ELF-1 (cell line): ENCODE measurements at regions not wholly inside any gene's neighbourhood (a gene's known extent, or its start where the extent isn't known, plus 50 kb on each side); places are given as distances from the start of the nearest gene placed in this dataset.
"Not testable (repeated sequence)": the region's sequence is repeated elsewhere in the genome, so short reads cannot be mapped to it uniquely, and the experiment has no call there.

Experiments
- DNase-seq: peaks from one replicate; pipeline ENCODE4 v3.0.0-alpha.2; 2016; ENCODE audit warnings: low read depth, low spot score

DNA sequence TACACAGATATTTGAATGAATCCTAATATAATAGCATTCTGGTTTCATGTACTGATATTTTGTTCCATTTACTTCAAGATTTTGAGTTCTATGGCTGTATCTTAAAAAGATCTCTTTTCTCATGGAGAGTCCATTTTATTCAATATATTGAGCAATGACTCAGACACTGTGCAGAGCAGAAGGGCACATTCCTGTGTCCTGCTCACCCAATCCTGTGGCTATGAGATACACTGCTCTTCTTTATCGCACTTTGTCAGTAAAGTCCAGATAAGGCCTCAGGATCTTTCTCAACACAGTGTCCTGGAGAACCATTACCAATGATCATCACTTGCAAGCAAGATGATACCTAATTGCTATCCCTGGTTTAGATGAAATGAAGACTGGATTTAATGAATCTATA, 155.0 kb downstream of the CYSLTR2 start:
- no peak for DNase-seq

DNA sequence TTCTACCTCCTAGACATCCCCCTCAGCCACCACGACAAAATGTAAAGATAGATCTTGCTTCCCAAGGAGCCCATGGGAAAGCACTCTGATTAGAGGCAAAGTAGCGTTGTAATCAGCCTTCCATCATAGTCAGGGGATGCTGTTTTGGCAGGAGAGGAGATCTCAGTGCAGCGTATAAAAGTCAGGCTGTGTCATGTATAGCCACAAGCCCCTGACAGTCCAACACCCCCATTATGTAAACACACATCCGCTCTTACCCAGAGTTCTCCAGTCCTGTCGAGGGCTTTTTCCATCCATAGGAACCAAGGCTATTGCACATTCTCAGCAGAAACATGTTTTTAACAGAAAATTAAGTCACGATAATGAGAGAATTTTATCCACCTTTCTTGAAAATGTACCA, 156.3 kb downstream of the CYSLTR2 start:
- no peak for DNase-seq

DNA sequence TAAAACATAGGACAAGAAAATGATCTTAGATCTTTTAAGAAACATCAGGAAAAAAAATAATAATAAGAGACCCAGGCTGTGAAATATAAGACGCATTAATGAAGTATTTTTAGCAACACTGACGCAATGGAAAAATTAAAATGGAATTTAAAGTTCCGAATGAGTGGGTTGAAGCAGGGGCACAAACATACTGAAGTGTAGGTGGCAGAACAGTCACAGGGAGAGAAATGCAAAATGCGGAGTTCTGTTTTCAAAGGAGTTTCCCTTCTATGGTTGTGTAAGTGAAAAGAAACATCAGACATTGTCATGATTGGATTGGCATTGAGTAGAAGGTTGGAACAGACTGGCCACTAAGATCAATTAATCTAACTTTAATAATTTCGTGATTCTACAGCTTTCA, 159.8 kb downstream of the CYSLTR2 start:
- no peak for DNase-seq

DNA sequence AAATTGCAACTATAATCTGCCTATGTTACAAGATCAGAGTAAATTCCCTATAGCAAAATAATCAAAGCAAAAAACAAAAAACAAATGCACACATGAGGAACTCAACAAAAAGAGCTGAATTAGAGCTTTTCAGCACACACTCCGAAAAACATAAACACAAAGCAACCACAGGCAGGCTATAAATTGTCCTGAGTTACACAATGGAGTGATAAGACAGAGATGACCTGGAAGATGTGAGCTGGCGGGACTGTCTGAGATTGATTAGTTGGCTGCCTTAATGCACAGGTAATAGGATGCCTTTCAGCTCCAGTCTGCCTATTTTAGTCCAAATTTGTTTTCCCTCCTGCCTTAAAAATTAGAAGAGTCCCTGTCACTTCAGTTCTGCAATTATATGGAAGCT, 159.0 kb upstream of the FNDC3A start:
- DNase-seq, result no peak

DNA sequence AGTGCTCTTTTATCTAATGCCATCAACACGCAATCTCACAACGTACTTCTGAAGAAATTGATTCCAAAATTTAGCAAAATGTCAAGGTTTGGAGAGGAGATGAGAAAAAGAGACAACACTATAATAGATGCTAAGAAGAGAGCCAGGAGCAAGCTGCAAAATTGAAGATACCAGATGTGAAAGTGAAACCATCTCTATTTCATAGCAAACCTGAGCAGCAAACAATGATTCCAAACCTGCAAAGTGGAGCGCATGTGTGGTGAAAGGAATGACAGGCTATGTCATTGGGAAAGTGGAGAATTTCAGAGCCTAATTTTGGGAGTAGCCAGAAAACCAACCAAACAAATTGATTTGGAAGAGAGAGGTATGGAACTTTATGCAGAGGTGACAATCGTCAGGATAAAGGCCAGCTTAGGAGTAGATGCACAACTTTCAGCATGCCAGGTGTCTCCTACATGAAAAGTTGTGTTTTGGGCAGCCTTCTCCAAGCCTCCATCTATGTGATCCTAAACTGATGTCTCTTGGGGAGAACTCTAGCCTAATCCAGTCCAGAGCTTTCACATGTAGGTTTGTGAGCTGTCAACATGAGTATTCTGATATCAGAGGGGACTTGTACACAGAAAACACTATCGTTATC, 158.4 kb upstream of the FNDC3A start:
- no peak for DNase-seq

DNA sequence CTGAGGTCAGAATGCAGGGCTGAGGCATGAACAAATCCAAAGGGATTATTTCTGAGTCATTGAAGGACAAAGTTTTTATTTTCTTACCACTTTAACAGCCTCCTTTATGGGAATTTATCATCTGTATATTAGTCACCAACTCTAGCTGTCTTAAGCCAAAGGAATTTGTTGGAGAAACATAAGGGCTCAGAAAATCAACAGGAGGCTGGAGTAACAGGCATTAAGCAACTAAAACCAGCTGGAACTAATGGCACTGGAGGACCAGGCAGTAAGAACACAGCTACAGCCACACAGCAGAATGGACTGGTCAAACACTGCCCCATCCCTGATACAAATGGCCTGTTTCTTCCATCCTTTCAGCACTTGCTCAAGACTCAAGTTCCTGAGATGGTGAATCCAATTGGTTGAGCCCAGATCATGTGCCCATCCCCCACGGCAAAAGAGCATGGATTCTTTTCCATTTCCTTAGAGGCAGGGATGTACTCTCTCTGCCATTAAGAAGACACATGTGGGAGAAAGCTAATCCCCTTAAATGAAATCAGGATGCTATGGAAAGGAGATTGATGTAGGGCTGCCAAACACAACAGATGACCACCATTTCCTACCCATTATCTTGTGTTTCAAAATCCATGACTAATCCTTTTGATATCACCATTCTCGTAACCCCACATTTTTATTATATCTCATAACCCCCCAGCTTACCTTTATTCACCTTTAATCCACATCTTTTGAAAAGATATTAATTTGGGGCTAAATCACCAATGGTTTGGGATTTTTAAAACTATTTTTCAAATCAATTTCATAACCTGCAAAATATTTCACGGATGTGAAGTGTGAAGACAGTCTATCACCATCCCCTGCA, 157.0 kb upstream of the FNDC3A start:
- DNase-seq, result peak; percentile 27

DNA sequence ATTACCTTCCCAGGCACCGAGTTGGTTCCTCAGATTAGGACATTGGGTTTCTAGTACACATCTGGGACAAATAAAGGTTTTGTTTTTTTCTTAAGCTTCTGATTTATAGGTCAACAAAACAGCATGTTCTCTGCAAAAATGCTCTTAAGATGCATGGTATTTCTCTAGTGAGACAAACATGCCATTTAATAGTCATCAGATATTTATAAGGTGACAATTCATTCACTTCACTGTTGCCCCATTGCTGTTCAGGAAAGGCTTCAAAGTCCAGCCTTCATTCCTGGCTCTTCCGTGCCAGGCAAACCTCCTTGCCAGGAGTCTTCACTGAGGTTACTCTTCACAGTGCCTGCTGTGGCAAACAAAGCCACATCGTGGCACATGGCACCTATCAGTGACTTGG, 156.3 kb upstream of the FNDC3A start:
- no peak for DNase-seq

DNA sequence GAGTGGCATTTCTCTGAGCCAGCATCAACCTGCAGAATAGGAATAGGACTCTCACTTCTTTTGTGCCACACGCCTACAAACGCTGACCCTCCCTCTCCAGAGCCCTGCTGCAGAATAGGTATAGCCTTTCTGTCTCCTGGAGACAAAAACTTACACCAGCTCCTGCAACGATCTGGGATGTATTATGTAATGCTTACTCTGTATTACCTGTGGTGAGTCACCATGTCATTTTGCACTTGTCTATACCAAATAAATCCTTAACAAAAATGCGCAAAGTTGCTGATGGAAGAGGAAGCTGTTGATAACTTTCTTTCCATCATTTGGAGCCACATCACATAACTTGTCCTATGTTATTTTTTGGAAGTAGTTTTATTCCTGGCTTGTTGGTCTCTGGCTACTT, 155.8 kb upstream of the FNDC3A start:
- no peak for DNase-seq

DNA sequence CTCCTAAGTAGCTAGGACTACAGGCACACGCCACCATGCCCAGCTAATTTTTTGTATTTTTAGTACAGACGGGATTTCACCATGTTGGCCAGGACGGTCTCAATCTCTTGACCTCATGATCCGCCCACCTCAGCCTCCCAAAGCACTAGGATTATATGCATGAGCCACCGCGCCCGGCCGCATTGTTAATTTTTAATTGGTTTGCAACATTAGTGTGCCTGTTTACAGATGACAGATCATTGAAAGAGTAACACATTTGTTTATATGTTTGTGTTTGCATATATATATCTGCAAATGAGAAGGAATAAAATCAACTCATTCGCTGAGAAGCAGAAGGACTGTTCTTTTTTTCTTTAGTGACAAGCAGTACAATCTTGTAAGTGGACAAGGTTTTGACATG, 152.2 kb upstream of the FNDC3A start:
- DNase-seq, result not testable (repeated sequence)

DNA sequence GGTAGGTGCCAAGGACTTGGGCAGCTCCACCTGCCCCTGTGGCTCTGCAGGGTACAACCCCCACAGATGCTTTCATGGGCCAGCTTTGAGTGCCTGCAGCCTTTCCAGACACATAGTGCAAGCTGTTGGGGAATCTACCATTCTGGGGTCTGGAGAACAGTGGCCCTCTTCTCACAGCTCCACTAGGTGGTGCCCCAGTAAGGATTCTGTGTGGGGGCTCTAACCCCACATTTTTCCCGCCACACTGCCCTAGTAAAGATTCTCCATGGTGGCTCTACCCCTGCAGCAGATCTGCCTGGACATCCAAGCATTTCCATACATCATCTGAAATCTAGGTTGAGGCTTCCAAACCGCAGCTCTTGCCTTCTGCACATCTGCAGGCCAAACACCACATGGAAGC, 149.7 kb upstream of the FNDC3A start:
- DNase-seq, result no peak

DNA sequence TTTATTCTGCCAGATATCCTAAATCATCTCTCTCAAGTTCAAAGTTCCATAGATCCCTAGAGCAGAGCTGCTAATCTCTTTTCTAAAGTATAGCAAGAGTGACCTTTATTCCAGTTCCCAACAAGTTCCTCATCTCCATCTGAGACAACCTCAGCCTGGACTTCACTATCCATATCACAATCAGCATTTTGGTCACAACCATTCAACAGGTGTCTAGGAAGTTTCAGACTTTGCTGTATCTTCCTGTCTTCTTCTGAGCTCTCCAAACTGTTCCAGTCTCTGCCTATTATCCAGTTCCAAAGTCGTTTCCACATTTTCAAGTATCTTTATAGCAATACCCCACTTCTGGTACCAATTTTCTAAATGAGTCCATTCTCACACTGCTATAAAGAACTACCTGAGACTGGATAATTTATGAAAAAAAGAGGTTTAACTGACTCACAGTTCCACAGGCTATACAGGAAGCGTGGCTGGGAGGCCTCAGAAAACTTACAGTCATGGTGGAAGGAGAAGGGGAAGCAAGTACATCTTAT, 148.7 kb upstream of the FNDC3A start:
- not testable (repeated sequence) for DNase-seq

DNA sequence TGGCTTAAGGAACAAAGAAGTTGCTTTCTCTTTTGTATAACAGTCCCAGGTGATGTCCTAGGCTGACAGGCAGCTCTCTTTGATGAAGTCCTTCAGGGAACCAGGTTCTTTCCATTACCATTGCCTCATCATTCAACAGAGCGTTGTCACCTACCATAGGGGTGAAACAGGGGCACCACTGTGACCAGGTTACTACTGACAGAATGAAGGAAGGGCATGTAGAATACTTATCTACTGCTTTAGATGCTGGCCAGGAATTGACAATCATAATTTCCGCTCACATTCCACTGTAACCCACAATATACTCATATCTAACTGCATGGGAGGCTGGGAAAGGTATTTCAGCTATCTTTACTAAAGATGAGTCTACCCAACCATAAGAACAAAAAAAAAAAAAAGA, 148.0 kb upstream of the FNDC3A start:
- DNase-seq, result no peak

DNA sequence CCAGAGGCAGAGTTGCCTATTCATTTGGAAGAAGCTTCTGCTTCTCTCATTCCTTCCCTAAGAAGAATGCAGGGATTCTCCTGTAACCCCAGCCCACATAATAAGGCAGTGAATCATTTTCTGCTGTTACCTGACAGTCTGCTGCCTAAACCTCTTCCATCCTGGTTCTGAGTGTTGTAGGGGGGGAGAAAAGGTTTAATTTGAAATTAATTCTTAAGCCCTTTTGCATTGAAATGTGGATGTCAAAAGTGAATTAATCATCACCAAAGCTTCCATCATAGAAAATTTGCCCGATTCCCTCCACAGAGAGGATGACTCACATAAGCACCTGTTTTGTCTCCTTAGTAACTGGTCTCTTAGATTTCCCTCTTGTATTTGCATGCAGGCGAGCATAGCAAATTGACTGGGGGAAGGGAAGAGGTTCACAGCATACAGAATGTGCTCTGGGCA, 146.7 kb upstream of the FNDC3A start:
- DNase-seq, result no peak

DNA sequence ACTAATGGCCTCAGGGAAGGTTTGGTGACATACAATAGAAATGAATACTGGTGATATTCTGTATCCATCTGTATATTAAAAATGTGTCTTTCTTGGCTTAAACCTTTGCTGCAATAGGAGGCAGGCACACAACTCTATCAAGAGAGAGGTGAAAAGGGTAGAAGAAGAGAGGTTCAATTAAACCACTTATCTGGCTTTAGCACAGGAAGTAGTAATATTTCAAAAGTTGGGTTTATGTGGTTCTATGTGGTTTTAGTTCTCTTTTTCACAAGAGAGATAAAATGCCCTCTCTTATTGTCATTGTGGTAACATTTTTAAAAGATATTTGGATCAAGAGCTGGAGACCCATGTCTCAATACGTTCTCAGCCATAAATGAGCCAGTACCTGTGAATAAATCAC, 146.2 kb upstream of the FNDC3A start:
- no peak for DNase-seq

DNA sequence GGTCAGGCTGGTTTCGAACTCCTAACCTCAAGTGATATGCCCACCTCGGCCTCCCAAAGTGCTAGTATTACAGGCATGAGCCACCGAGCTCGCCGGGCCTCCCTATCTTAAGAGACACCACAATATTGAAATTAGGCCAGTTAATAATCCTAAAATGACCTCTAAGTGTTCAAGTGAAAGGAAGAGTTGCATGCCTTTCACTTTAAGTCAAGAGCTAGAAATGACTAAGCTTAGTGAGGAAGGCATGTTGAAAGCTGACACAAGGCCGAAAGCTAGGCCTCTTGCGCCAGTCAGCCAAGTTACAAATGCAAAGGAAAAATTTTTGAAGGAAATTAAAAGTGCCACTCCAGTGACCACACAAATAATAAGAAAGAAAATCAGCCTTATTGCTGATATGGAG, 144.5 kb upstream of the FNDC3A start:
- DNase-seq, result no peak

DNA sequence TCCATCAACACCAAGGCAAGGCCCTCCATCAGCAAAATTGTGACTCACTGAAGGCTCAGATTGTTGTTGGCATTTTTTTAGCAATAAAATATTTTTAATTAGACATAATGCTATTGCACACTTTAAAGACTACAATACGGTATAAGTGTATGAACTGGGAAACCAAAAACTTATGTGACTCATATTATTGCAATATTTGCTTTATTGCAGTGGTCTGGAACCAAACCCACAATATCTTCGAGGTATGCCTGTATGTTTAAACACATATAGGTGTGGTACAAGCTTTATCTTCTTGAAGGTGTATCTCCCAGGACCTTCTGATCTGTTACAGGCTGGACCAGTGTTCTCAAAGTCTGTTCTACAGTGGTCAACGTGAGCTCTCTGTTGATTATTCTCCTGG, 142.3 kb upstream of the FNDC3A start:
- DNase-seq, result no peak

DNA sequence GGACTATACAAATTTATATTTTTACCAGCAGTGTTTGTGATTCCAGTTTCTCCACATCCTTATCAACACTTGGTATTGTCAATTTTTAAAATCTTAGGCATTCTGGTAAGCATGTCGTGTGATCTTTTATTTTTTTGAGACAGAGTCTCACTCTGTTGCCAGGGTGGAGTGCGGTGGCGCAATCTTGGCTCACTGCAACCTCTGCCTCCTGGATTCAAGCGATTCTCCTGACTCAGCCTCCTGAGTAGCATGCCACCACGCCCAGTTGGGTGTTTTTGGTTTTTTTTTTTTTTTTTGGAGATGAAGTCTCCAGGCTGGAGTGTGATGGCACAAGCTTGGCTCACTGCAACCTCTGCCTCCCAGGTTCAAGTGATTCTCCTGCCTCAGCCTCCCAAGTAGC, 140.4 kb upstream of the FNDC3A start:
- not testable (repeated sequence) for DNase-seq

DNA sequence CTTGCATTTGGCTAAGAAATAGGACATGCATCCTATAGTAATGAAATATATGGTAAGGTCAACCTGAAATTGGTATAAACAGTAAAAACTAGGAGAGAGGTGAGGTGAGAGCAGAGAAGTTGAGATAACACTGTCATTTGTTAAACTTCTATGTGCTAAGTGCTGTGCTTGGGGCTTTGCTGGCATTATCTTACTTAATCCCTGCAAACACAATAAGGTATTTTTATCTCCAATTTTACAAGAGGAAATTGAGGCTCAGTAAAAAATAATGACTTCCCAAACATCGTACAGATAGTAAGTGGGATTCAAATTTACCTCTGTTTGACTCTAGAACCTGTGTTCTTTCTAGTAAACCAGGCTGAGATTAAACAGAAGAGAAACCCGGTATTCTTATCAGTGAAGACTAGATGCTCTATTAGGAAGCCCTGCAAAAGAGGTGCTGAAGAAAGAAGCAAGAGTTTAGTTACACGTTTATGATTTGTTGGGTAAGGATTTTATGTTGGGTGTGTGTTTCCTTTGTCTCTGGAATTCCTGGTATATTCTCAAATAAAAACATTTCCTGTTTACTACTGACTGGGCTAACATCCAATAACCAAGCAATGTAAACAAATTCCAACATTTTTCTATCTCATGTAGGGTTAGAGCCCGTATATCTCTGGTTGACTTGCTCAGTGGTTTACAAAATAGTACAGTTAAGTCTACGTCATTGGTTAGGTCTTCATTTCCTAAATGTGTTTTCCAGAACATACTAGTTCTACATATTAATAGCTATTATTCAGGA, 137.3 kb upstream of the FNDC3A start:
- no peak for DNase-seq

DNA sequence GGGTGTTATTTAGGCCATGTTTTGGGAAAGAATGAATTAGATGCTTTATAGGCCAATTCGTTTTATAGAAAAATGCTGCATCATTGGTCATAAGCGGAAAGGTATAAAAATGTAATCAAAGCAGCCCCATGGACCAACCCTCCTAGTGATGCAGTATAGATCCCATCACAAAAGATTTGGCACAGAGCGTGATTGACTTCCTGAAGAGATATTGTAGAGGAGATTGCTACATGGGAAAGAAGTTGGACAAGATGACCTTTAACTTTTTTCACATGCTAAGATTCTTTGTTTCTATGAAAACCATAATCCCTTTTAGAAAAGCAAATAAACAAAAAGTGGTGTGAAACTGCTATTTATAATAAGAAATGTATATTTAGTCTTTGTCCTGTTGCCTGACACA, 136.5 kb upstream of the FNDC3A start:
- DNase-seq, result no peak

DNA sequence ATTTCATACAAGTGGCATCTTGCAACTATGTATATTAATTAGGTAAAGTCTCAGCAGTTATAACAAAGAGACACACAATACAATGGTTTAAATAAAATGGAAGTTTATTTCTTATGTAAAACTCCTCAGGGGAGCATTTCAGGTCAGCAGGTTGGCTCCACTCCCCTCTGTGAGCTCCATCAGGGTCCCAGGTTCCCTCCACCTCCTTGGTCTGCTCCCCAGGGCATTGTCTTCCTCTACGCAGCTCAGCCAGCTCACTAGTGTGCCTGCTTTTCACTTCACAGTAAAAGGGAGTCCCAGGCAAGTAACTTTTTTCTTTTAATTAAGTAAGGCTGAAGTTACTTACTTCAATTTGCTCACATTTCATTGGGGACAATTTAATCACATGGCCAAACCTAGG, 135.3 kb upstream of the FNDC3A start:
- DNase-seq, result no peak

DNA sequence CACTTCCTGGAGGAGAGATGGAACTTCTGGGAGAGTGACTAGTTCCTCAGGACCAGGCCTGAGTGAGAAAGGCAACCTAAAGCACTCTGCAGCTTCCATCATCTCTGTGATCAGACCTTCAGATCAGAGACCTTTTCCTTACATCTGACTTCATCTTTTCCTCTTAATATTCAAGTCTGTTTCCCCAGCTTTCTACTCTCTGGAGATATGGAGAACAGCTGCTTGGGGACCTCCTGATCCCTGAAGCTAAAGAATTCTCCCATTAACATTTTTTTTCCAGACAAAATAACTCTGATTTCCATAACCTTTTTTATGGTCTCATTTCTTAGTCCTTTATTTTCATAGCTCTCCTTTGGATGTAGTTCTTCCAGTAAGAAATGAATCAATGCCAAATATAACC, 133.4 kb upstream of the FNDC3A start:
- no peak for DNase-seq
